ENCODE measurements at regions not wholly inside any gene's neighbourhood (a gene's known extent, or its start where the extent isn't known, plus 50 kb on each side); places are given as distances from the start of the nearest gene placed in this dataset.

DNA sequence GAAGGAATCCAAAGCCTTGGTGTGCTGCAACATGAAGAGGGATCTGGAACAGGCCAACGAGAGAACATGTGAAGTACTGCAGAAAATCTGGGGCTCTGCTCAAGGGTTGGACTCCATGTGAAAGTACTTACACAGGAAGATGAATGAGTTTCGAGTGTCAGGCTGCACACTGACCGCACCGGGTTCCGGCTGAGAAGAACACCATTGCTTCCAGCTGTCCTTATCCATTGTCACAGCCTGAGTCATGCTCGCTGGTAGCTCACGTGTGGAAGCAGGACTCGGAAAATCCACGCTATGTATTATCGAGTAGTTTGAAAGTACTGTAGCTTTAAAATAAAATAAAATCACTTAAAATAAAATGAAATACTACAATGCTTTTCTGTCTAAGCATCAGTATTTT is 50.4 kb upstream of the TBL1X start:
- Histone ChIP-seq H3K4me1 (no peaks in the 10 kb centered on the region), H3K4me3 (no peak overlapping the region), H3K36me3 (no peaks in the 10 kb centered on the region), H3K27ac (no peak overlapping the region), H3K27me3 (no peaks in the 10 kb centered on the region), H3K9me3 (no peaks in the 10 kb centered on the region)
- WGBS: 90% methylated on average over 10 of the region's 10 CpGs
- DNase-seq (ENCODE audit: low spot score in 2 of 2): no peak
- TF ChIP-seq POLR2A (IDR thresholded peaks at IDR 0.05) (no peak), EP300 (IDR thresholded peaks at IDR 0.05) (no peak), CTCF (IDR thresholded peaks at IDR 0.05) (no peak), POLR2AphosphoS5 (IDR thresholded peaks at IDR 0.05) (no peak)

All from suprapubic skin (tissue), 4 donors.